AG09309 (cell line): ENCODE measurements at regions not wholly inside any gene's neighbourhood (a gene's known extent, or its start where the extent isn't known, plus 50 kb on each side); places are given as distances from the start of the nearest gene placed in this dataset.

Experiments used
- DNase-seq: peaks from one replicate; pipeline ENCODE4 v3.0.0-alpha.2; 2010; ENCODE audit warnings: low read depth
- H3K4me3 ChIP-seq: 2 replicates; pipeline ENCODE4 v1.5.1; 2011; ENCODE audit warnings: mild to moderate bottlenecking, low read depth, low read length, moderate library complexity; ENCODE audit not compliant: control insufficient read depth
- TF ChIP-seq, protein P1 (sequence below): IDR thresholded peaks from 2 replicates; pipeline ENCODE4 v1.5.1; 2011; ENCODE audit warnings: mild to moderate bottlenecking, low read depth, low read length, inconsistent platforms; ENCODE audit not compliant: insufficient read depth, control insufficient read depth; ENCODE audit errors: missing control alignments

DNA sequence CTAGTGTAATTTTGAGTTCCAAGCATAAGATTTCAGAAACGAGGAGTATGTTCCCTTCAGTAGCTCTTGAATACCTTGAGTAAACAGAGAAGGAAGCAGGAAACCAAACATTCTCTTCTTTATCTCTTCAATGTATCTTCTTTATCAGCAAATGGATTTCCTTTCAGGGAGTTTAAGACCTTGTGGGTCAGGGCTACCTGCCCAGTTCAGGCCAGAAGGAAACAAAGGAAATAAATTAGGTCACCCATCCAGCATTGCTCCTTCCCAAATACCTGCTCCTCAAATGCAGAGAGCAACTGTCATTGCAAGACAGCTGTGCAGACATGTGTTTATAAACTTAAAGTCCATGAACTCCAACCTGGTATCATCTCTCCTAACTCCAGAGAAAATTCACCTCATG is 130.1 kb upstream of the SOD1 start:
- no peak overlapping the region for H3K4me3 ChIP-seq
- TF ChIP-seq, protein P1, sequence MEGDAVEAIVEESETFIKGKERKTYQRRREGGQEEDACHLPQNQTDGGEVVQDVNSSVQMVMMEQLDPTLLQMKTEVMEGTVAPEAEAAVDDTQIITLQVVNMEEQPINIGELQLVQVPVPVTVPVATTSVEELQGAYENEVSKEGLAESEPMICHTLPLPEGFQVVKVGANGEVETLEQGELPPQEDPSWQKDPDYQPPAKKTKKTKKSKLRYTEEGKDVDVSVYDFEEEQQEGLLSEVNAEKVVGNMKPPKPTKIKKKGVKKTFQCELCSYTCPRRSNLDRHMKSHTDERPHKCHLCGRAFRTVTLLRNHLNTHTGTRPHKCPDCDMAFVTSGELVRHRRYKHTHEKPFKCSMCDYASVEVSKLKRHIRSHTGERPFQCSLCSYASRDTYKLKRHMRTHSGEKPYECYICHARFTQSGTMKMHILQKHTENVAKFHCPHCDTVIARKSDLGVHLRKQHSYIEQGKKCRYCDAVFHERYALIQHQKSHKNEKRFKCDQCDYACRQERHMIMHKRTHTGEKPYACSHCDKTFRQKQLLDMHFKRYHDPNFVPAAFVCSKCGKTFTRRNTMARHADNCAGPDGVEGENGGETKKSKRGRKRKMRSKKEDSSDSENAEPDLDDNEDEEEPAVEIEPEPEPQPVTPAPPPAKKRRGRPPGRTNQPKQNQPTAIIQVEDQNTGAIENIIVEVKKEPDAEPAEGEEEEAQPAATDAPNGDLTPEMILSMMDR = no peak
- no peak for DNase-seq

- H3K4me3 ChIP-seq = no peak overlapping the region
- TF ChIP-seq, protein P1 = no peak
- no peak for DNase-seq
These were observed 133.5 kb upstream of the SOD1 start for GRCh38 chr21:31526040-31526439.

GRCh38 chr21:31524140-31524539 is 135.4 kb upstream of the SOD1 start:
- TF ChIP-seq, protein P1 = no peak
- DNase-seq = no peak
- no peak overlapping the region for H3K4me3 ChIP-seq

DNA sequence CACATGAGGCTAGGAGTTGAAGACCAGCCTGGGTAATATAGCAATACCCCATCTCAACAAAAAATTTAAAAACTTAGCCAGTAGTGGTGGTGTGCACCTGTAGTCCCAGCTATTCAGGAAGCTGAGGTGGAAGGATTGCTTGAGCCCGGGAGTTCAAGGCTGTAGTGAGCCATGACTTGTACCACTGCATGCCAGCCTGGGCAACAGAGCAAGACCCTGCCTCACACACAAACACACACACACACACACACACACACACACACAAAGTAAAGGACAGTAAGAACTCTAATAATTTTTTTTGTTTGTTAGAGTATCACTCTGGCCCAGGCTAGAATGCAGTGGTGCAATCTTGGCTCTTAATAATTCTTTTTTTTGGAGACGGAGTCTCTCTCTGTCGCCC is 138.0 kb upstream of the SOD1 start:
- DNase-seq = no peak
- TF ChIP-seq, protein P1 = no peak
- no peak overlapping the region for H3K4me3 ChIP-seq

GRCh38 chr21:31520561-31521098 is 138.9 kb upstream of the SOD1 start:
- TF ChIP-seq, protein P1 = no peak
- no peak overlapping the region for H3K4me3 ChIP-seq
- DNase-seq = no peak

DNA sequence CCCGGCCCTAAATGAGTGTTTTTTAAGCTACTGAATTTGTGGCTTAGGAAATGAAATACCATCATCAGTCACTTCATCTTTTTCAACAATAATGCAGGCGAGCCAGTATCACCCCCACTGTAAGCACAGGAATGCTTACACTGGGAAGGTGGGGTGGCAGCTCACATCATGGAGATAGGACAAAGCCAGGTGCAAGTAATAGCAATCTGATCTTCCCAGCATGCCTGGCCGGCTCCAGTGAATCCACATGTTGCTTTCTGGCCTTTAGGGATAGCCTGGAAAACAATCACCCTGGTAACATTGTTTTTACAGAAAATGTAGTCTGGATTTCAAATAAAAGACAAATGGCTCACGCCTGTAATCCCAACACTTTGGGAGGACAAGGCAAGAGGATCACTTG is 140.9 kb upstream of the SOD1 start:
- H3K4me3 ChIP-seq = no peak overlapping the region
- DNase-seq = no peak
- TF ChIP-seq, protein P1 = no peak
